K562 (cell line): ENCODE measurements at regions not wholly inside any gene's neighbourhood (a gene's known extent, or its start where the extent isn't known, plus 50 kb on each side); places are given as distances from the start of the nearest gene placed in this dataset.

Experiments
- ATAC-seq: fragments of 200-7000 bp; cut with Tn5 transposase; 3 replicates; pipeline ENCODE4 v1.9.1; 2020; ENCODE audit warnings: moderate library complexity
- BruUV-seq: library from RNA; stranded (reverse); fragments of 400-500 nt; replicated peaks from 2 replicates; lab custom pipeline; 2021; lab: Mats Ljungman, UMichigan
- CTCF ChIA-PET: fragments of 300-600 bp; formaldehyde crosslinking; extraction: SDS; loops from one replicate; lab custom pipeline; 2021; ENCODE audit warnings: low intra/inter-chr PET ratio; lab: Yijun Ruan, JAX
- POLR2A ChIA-PET: fragments of 300-600, 350-650 bp; sonication (Branson Sonifier 250); formaldehyde crosslinking; extraction: SDS; loops from one replicate; lab custom pipeline; 2021; ENCODE audit warnings: antibody characterized with exemption, inconsistent platforms; lab: Yijun Ruan, JAX
- DNase-seq, 4 experiments: peaks; one replicate each; pipeline versions ENCODE4 v3.0.0 to v3.0.0-alpha.2; 2011 to 2018; ENCODE audit warnings: low spot score in 3 of 4, mixed read lengths in 3 of 4; ENCODE audit errors: extremely low read depth in 1 of 4
- FAIRE-seq: peaks from 2 replicates; lab custom pipeline; 2011; peaks lifted over from hg19 to GRCh38; lab: Jason Lieb, UNC
- H2AFZ ChIP-seq: 2 replicates; pipeline ENCODE4 v1.6.0; 2011; ENCODE audit warnings: low read depth, low read length, control low read depth, inconsistent platforms
- H3K27ac ChIP-seq: fragments of 200-600 bp; 3 replicates; pipeline ENCODE4 v1.8.0; 2011; ENCODE audit warnings: low read depth, mild to moderate bottlenecking, control low read depth, inconsistent platforms, low read length, moderate library complexity, mixed read lengths; ENCODE audit errors: extremely low read depth
- H3K27me3 ChIP-seq, 2 experiments: fragments of 300-600 bp in 1 of 2; 2 replicates in 1 of 2; 3 replicates in 1 of 2; pipeline versions ENCODE4 v1.6.0 to v1.8.0; 2011; ENCODE audit warnings: inconsistent platforms in 2 of 2, low read length in 2 of 2, mild to moderate bottlenecking in 1 of 2, mixed read lengths in 1 of 2, moderate library complexity in 1 of 2; ENCODE audit not compliant: control insufficient read depth in 2 of 2, insufficient read depth in 2 of 2
- H3K36me3 ChIP-seq: fragments of 300-600 bp; 3 replicates; pipeline ENCODE4 v1.8.0; 2011; ENCODE audit warnings: mild to moderate bottlenecking, low read length, inconsistent platforms; ENCODE audit not compliant: control insufficient read depth, insufficient read depth
- H3K4me1 ChIP-seq, 2 experiments: fragments of 200-600 bp in 1 of 2; replicated peaks in 1 of 2; 2 replicates in 1 of 2; 3 replicates in 1 of 2; pipeline versions ENCODE4 v1.5.1 to v1.8.0; 2011; ENCODE audit warnings: inconsistent platforms in 2 of 2, low read length in 2 of 2, mild to moderate bottlenecking in 1 of 2, mixed read lengths in 1 of 2, moderate library complexity in 1 of 2; ENCODE audit not compliant: control insufficient read depth in 2 of 2, insufficient read depth in 2 of 2
- H3K4me2 ChIP-seq: 2 replicates; pipeline ENCODE4 v1.6.1; 2011; ENCODE audit warnings: low read length, control low read depth, inconsistent platforms, mixed read lengths; ENCODE audit not compliant: insufficient read depth
- H3K4me3 ChIP-seq: fragments of 200-600 bp; sonication (generic), shearing (Covaris generic); 2 replicates; pipeline ENCODE4 v1.5.1; 2016; ENCODE audit warnings: control low read depth, inconsistent platforms
- H3K79me2 ChIP-seq: fragments of 200-600 bp; 3 replicates; pipeline ENCODE4 v1.8.0; 2011; ENCODE audit warnings: low read length, inconsistent platforms; ENCODE audit not compliant: control insufficient read depth, insufficient read depth
- H3K9ac ChIP-seq, 2 experiments: 2 replicates each; pipeline versions ENCODE4 v1.6.0 to v1.6.1; 2011; ENCODE audit warnings: low read depth in 2 of 2, low read length in 2 of 2, control low read depth in 1 of 2, inconsistent platforms in 1 of 2, mild to moderate bottlenecking in 1 of 2, mixed read lengths in 1 of 2; ENCODE audit not compliant: insufficient read depth in 1 of 2
- H3K9me1 ChIP-seq: one replicate; pipeline ENCODE4 v1.6.0; 2011; ENCODE audit warnings: inconsistent platforms, mild to moderate bottlenecking, low read length, moderate library complexity; ENCODE audit not compliant: control insufficient read depth, insufficient read depth
- H3K9me3 ChIP-seq: replicated peaks from 2 replicates; pipeline ENCODE4 v1.5.1; 2011; ENCODE audit warnings: low read depth, low read length, inconsistent platforms; ENCODE audit not compliant: control insufficient read depth, insufficient read depth
- H4K20me1 ChIP-seq: replicated peaks from 2 replicates; pipeline ENCODE4 v1.6.1; 2011; ENCODE audit warnings: low read length, inconsistent platforms, mixed read lengths; ENCODE audit not compliant: control insufficient read depth, insufficient read depth
- GATAD2A ChIP-seq: fragments of 450-650 bp; IDR thresholded peaks from 2 replicates; pipeline ENCODE4 v1.6.1; 2017
- HDAC2 ChIP-seq: fragments of 450-650 bp; IDR thresholded peaks from 2 replicates; pipeline ENCODE4 v1.6.1; 2016; ENCODE audit warnings: mild to moderate bottlenecking
- ILK ChIP-seq: fragments of 450-650 bp; IDR thresholded peaks from 2 replicates; pipeline ENCODE4 v1.6.1; 2016; ENCODE audit warnings: missing genetic modification characterization, low read depth, mild to moderate bottlenecking, missing compliant biosample characterization, moderate library complexity, borderline replicate concordance
- JUNB ChIP-seq: fragments of 450-650 bp; formaldehyde crosslinking; conservative IDR thresholded peaks from 2 replicates; pipeline ENCODE4 v1.4.0; 2020; ENCODE audit warnings: mild to moderate bottlenecking
- NCOA2 ChIP-seq, 2 experiments: fragments of 450-650 bp; IDR thresholded peaks; 2 replicates each; pipeline ENCODE4 v1.6.1; 2018; ENCODE audit warnings: mild to moderate bottlenecking in 2 of 2, moderate library complexity in 1 of 2; ENCODE audit not compliant: partially characterized antibody in 2 of 2
- POLR3A ChIP-seq: IDR thresholded peaks from 2 replicates; pipeline ENCODE4 v1.6.1; 2011; ENCODE audit warnings: borderline replicate concordance, mild to moderate bottlenecking, moderate library complexity; ENCODE audit not compliant: insufficient read length, insufficient read depth; ENCODE audit errors: extremely low read depth
- SAP30 ChIP-seq: fragments of 200-600 bp; sonication (generic); IDR thresholded peaks from 2 replicates; pipeline ENCODE4 v1.6.1; 2012; ENCODE audit warnings: borderline replicate concordance, low read depth, mild to moderate bottlenecking, moderate library complexity, low read length, control low read depth, inconsistent platforms; ENCODE audit not compliant: insufficient read depth, poor library complexity, severe bottlenecking
- SIX5 ChIP-seq, 2 experiments: IDR thresholded peaks; 2 replicates each; pipeline ENCODE4 v1.6.1; 2011; ENCODE audit warnings: low read length in 2 of 2, borderline replicate concordance in 1 of 2, low read depth in 1 of 2, mild to moderate bottlenecking in 1 of 2, moderate library complexity in 1 of 2; ENCODE audit not compliant: insufficient read depth in 1 of 2
- SMARCA4 ChIP-seq: fragments of 450-650 bp; IDR thresholded peaks from 2 replicates; pipeline ENCODE4 v1.6.1; 2016
- ZNF140 ChIP-seq: fragments of 250-450 bp; sonication (Bioruptor Pico); IDR thresholded peaks from 2 replicates; pipeline ENCODE4 v1.8.0; 2021; ENCODE audit warnings: moderate library complexity, mild to moderate bottlenecking, inconsistent platforms
- ZNF197 ChIP-seq: fragments of 200-800 bp; sonication (Bioruptor generic); IDR thresholded peaks from 2 replicates; pipeline ENCODE4 v1.6.1; 2016; ENCODE audit warnings: low read depth, missing genetic modification characterization, missing compliant biosample characterization
- ZNF507 ChIP-seq: conservative IDR thresholded peaks from 2 replicates; pipeline ENCODE4 v1.6.1; 2017; ENCODE audit warnings: missing genetic modification characterization, missing compliant biosample characterization
- ZNF551 ChIP-seq: fragments of 250-450 bp; sonication (Bioruptor Pico); IDR thresholded peaks from 2 replicates; pipeline ENCODE4 v1.5.0; 2021; ENCODE audit warnings: mild to moderate bottlenecking, moderate library complexity
- ZSCAN29 ChIP-seq: fragments of 450-650 bp; IDR thresholded peaks from 2 replicates; pipeline ENCODE4 v1.6.1; 2017
- WGBS: fragments of 100-300 bp; shearing (Covaris generic); methylation state at CpG from one replicate; pipeline ENCODE4 v1.1.6; 2016; ENCODE audit warnings: low coverage, mixed read lengths; ENCODE audit not compliant: insufficient coverage; ENCODE audit errors: missing lambda C conversion rate; 5-methylcytosine and 5-hydroxymethylcytosine counted together
- in situ Hi-C: fragments of 300-500 bp; cut with MboI; formaldehyde crosslinking; loops from 4 replicates; pipeline ENCODE4 v1.15.0; 2018; ENCODE audit warnings: inconsistent platforms, mixed read lengths
- intact Hi-C: fragments of 100-400 bp; cut with micrococcal nuclease; formaldehyde crosslinking; loops from 2 replicates; pipeline ENCODE4 v1.14.2; 2022

DNA sequence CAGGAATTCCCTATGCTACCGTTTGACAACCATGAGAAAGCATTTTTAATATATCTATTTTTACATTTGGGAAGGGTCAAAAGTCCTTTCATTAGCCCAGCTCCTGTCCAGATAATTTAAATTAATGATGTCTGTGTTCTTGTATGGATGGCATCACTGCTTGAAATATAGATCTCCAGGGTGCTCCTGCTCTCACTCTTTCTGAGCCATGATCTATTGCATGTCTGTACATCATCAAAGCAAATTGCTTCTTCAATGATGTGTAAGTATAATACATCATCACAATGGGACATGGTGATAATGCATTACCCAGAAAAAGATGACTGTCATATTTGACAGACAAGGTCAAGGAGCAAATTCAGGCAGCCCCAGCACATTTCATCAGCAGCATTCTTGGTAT, 223.6 kb upstream of the CNTN6 start (continued):
- TF ChIP-seq POLR3A, result no peak

GRCh38 chr3:869734-870133, 223.1 kb upstream of the CNTN6 start:
- ATAC-seq (no peak), DNase-seq (no peak), FAIRE-seq (no peak)
- no peak overlapping the region for H2AFZ ChIP-seq
- H4K20me1 ChIP-seq, result no peaks in the 10 kb centered on the region
- ChIA-PET POLR2A (no interaction called here), CTCF (no interaction called here)
- H3K27me3 ChIP-seq, result no peaks in the 10 kb centered on the region
- no peak overlapping the region for H3K9ac ChIP-seq
- WGBS, result 0% methylated on average over 2 of the region's 2 CpGs
- no peak overlapping the region for H3K4me2 ChIP-seq
- H3K27ac ChIP-seq, result no peak overlapping the region
- no peak overlapping the region for H3K4me3 ChIP-seq
- TF ChIP-seq ZSCAN29 (no peak), ILK (tag) (no peak), ZNF140 (no peak), NCOA2 (IDR thresholded peaks at IDR 0.05; ENCODE audit: partially characterized antibody in 2 of 2) (no peak), SAP30 (no peak), ZNF507 (tag) (no peak), HDAC2 (no peak), ZNF551 (CRISPR knock-in tag) (no peak), ZNF197 (CRISPR knock-in tag) (no peak), GATAD2A (no peak), SIX5 (IDR thresholded peaks at IDR 0.05; ENCODE audit: borderline replicate concordance in 1 of 2, insufficient read depth in 1 of 2, low read depth in 1 of 2, low read length in 2 of 2) (no peak), JUNB (CRISPR knock-in tag) (no peak), SMARCA4 (no peak)
- H3K4me1 ChIP-seq, result no peaks in the 10 kb centered on the region
- BruUV-seq, result no TSS peak
- no peaks in the 10 kb centered on the region for H3K79me2 ChIP-seq
- in situ Hi-C loops, result no loop called here
- no peaks in the 10 kb centered on the region for H3K9me3 ChIP-seq
- H3K9me1 ChIP-seq, result no peaks in the 10 kb centered on the region
- intact Hi-C loops, result no loop called here
- no peaks in the 10 kb centered on the region for H3K36me3 ChIP-seq
